Neural cell (in vitro differentiated cells): ENCODE measurements at regions not wholly inside any gene's neighbourhood (a gene's known extent, or its start where the extent isn't known, plus 50 kb on each side); places are given as distances from the start of the nearest gene placed in this dataset.

Source experiments
- H2AFZ ChIP-seq: fragments of 200-600, 300-800 bp; sonication (generic), shearing (Covaris generic); 2 replicates; pipeline ENCODE4 v1.6.0; 2014; ENCODE audit warnings: low read depth, mild to moderate bottlenecking, antibody characterized with exemption, low read length, moderate library complexity
- H3F3A ChIP-seq: fragments of 200-600 bp; shearing (Covaris generic); 2 replicates; pipeline ENCODE4 v1.6.1; 2016; ENCODE audit warnings: mild to moderate bottlenecking, moderate library complexity, mixed read lengths, antibody characterized with exemption, low read length; ENCODE audit not compliant: insufficient read depth, poor library complexity, severe bottlenecking
- H3K27ac ChIP-seq: fragments of 200-600, 300-800 bp; sonication (generic), shearing (Covaris generic); 2 replicates; pipeline ENCODE4 v1.5.1; 2014; ENCODE audit warnings: mild to moderate bottlenecking, low read length, moderate library complexity
- H3K27me3 ChIP-seq: fragments of 300-800, 200-600 bp; sonication (generic), shearing (Covaris generic); 2 replicates; pipeline ENCODE4 v1.6.0; 2014; ENCODE audit warnings: mild to moderate bottlenecking, low read depth, low read length, moderate library complexity; ENCODE audit not compliant: insufficient read depth
- H3K36me3 ChIP-seq: fragments of 300-800, 200-600 bp; sonication (generic), shearing (Covaris generic); 2 replicates; pipeline ENCODE4 v1.5.1; 2014; ENCODE audit warnings: mild to moderate bottlenecking, antibody characterized with exemption, low read length, moderate library complexity; ENCODE audit not compliant: insufficient read depth
- H3K4me2 ChIP-seq: fragments of 300-800, 200-600 bp; sonication (generic), shearing (Covaris generic); 2 replicates; pipeline ENCODE4 v1.6.0; 2014; ENCODE audit warnings: mild to moderate bottlenecking, low read length
- H3K4me3 ChIP-seq: fragments of 300-800, 200-600 bp; sonication (generic), shearing (Covaris generic); 2 replicates; pipeline ENCODE4 v1.5.1; 2014; ENCODE audit warnings: mild to moderate bottlenecking, low read length, moderate library complexity
- H3K79me2 ChIP-seq: fragments of 200-600 bp; shearing (Covaris generic); replicated peaks from 2 replicates; pipeline ENCODE4 v1.6.0; 2014; ENCODE audit warnings: mild to moderate bottlenecking, low read length, moderate library complexity; ENCODE audit not compliant: insufficient read depth
- H3K9ac ChIP-seq: fragments of 300-800, 200-600 bp; sonication (generic), shearing (Covaris generic); 2 replicates; pipeline ENCODE4 v1.6.1; 2016; ENCODE audit warnings: mild to moderate bottlenecking, low read length, mixed read lengths
- H3K9me2 ChIP-seq: fragments of 200-600 bp; shearing (Covaris generic); 2 replicates; pipeline ENCODE4 v1.6.1; 2016; ENCODE audit warnings: mild to moderate bottlenecking, low read length, mixed read lengths; ENCODE audit not compliant: insufficient read depth
- H3K9me3 ChIP-seq: fragments of 200-600, 300-800 bp; sonication (generic), shearing (Covaris generic); 2 replicates; pipeline ENCODE4 v1.6.1; 2016; ENCODE audit warnings: mild to moderate bottlenecking, mixed run types, low read length, moderate library complexity, mixed read lengths
- H4K20me1 ChIP-seq: fragments of 200-600 bp; shearing (Covaris generic); 2 replicates; pipeline ENCODE4 v1.6.1; 2016; ENCODE audit warnings: mild to moderate bottlenecking, mixed run types; ENCODE audit not compliant: insufficient read depth
- EP300 ChIP-seq: fragments of 450-650 bp; conservative IDR thresholded peaks from 2 replicates; pipeline ENCODE4 v1.6.1; 2014; ENCODE audit warnings: antibody characterized with exemption, mild to moderate bottlenecking, moderate library complexity; ENCODE audit not compliant: poor library complexity, severe bottlenecking
- EZH2 ChIP-seq: fragments of 200-600, 300-800 bp; shearing (Covaris generic), sonication (generic); IDR thresholded peaks from 2 replicates; pipeline ENCODE4 v1.6.1; 2014; ENCODE audit warnings: antibody characterized with exemption, low read length, borderline replicate concordance, mild to moderate bottlenecking; ENCODE audit not compliant: insufficient read depth, poor library complexity, severe bottlenecking
- MXI1 ChIP-seq: fragments of 450-650 bp; conservative IDR thresholded peaks from 2 replicates; pipeline ENCODE4 v1.6.1; 2014; ENCODE audit warnings: antibody characterized with exemption, mild to moderate bottlenecking; ENCODE audit not compliant: poor library complexity, severe bottlenecking
- POLR2AphosphoS5 ChIP-seq: IDR thresholded peaks from 2 replicates; pipeline ENCODE4 v1.6.1; 2012
- RAD21 ChIP-seq: fragments of 450-650 bp; conservative IDR thresholded peaks from 2 replicates; pipeline ENCODE4 v1.6.1; 2014; ENCODE audit warnings: antibody characterized with exemption, mild to moderate bottlenecking, moderate library complexity
- SMC3 ChIP-seq: fragments of 450-650 bp; conservative IDR thresholded peaks from 2 replicates; pipeline ENCODE4 v1.6.1; 2014; ENCODE audit warnings: antibody characterized with exemption, mild to moderate bottlenecking, moderate library complexity; ENCODE audit not compliant: poor library complexity
- TAF1 ChIP-seq: IDR thresholded peaks from 2 replicates; pipeline ENCODE4 v1.6.1; 2012; ENCODE audit warnings: low read depth
- TF ChIP-seq, protein P1 (sequence below): fragments of 450-650 bp; IDR thresholded peaks from 2 replicates; pipeline ENCODE4 v1.5.1; 2014; ENCODE audit warnings: antibody characterized with exemption, mild to moderate bottlenecking, moderate library complexity; ENCODE audit not compliant: poor library complexity, severe bottlenecking
- TF ChIP-seq, protein P2 (sequence below): IDR thresholded peaks from 2 replicates; pipeline ENCODE4 v1.6.1; 2012; ENCODE audit warnings: borderline replicate concordance

DNA sequence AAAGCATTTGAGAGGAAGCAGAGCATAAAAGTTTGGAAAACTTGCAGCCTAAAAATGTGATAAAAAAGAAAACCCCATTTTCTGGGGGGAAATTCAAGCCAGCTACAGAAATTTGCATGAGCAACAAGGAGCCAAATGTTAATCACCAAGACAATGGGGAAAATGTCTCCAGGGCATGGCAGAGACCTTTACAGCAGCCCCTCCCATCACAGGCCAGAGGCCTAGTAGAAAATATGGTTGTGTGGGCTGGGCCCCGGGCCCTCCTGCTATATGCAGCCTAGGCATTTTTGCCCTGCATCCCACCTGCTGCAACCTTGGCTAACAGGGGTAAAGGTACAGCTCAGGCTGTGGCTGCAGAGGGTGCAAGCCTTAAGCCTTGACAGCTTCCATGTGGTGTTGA lies 299.6 kb upstream of the NCAM2 start:
- Histone ChIP-seq H3K9me2 (no peaks in the 10 kb centered on the region), H3K79me2 (no peaks in the 10 kb centered on the region), H3K4me3 (no peak overlapping the region), H3K36me3 (no peaks in the 10 kb centered on the region), H3K9ac (no peak overlapping the region), H3K27me3 (no peaks in the 10 kb centered on the region), H3K4me2 (no peak overlapping the region), H4K20me1 (no peaks in the 10 kb centered on the region), H3K27ac (no peak overlapping the region), H3K9me3 (no peaks in the 10 kb centered on the region), H3F3A (no peaks in the 10 kb centered on the region), H2AFZ (no peak overlapping the region)
- TF ChIP-seq RAD21 (no peak), EP300 (no peak), SMC3 (no peak), MXI1 (no peak)

DNA sequence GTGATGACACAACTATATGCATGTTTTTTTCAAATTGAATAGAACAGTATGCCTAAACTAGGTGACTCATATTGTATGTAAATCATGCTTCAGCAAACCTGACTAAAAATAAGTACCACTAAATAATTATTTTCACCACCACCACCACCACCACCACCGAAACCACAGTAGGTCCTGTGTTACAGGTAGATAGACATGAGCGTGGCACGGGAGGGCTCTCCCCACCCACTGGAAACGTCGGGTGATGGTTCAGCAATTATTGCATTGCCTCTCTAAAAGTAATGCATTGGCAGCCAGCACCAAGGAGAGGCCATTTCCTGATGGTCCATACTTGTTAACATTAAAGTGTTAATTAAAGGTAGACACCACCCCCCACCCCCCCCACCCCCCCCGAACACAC lies 297.0 kb upstream of the NCAM2 start:
- Histone ChIP-seq H2AFZ (no peak overlapping the region), H3K9ac (no peak overlapping the region), H3K79me2 (no peaks in the 10 kb centered on the region), H3K4me2 (no peak overlapping the region), H3K9me3 (no peaks in the 10 kb centered on the region), H3K27me3 (no peaks in the 10 kb centered on the region), H3K27ac (no peak overlapping the region), H4K20me1 (no peaks in the 10 kb centered on the region), H3K4me3 (no peak overlapping the region), H3K9me2 (no peaks in the 10 kb centered on the region), H3K36me3 (no peaks in the 10 kb centered on the region), H3F3A (no peaks in the 10 kb centered on the region)
- TF ChIP-seq EP300, result no peak
- TF ChIP-seq, protein P1, sequence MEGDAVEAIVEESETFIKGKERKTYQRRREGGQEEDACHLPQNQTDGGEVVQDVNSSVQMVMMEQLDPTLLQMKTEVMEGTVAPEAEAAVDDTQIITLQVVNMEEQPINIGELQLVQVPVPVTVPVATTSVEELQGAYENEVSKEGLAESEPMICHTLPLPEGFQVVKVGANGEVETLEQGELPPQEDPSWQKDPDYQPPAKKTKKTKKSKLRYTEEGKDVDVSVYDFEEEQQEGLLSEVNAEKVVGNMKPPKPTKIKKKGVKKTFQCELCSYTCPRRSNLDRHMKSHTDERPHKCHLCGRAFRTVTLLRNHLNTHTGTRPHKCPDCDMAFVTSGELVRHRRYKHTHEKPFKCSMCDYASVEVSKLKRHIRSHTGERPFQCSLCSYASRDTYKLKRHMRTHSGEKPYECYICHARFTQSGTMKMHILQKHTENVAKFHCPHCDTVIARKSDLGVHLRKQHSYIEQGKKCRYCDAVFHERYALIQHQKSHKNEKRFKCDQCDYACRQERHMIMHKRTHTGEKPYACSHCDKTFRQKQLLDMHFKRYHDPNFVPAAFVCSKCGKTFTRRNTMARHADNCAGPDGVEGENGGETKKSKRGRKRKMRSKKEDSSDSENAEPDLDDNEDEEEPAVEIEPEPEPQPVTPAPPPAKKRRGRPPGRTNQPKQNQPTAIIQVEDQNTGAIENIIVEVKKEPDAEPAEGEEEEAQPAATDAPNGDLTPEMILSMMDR, result no peak
- no peak for TF ChIP-seq TAF1
- TF ChIP-seq, protein P2, sequence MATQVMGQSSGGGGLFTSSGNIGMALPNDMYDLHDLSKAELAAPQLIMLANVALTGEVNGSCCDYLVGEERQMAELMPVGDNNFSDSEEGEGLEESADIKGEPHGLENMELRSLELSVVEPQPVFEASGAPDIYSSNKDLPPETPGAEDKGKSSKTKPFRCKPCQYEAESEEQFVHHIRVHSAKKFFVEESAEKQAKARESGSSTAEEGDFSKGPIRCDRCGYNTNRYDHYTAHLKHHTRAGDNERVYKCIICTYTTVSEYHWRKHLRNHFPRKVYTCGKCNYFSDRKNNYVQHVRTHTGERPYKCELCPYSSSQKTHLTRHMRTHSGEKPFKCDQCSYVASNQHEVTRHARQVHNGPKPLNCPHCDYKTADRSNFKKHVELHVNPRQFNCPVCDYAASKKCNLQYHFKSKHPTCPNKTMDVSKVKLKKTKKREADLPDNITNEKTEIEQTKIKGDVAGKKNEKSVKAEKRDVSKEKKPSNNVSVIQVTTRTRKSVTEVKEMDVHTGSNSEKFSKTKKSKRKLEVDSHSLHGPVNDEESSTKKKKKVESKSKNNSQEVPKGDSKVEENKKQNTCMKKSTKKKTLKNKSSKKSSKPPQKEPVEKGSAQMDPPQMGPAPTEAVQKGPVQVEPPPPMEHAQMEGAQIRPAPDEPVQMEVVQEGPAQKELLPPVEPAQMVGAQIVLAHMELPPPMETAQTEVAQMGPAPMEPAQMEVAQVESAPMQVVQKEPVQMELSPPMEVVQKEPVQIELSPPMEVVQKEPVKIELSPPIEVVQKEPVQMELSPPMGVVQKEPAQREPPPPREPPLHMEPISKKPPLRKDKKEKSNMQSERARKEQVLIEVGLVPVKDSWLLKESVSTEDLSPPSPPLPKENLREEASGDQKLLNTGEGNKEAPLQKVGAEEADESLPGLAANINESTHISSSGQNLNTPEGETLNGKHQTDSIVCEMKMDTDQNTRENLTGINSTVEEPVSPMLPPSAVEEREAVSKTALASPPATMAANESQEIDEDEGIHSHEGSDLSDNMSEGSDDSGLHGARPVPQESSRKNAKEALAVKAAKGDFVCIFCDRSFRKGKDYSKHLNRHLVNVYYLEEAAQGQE, result no peak
- no peak for TF ChIP-seq RAD21
- no peak for TF ChIP-seq POLR2AphosphoS5
- no peak for TF ChIP-seq MXI1
- TF ChIP-seq SMC3, result no peak
- TF ChIP-seq EZH2, result no peak

DNA sequence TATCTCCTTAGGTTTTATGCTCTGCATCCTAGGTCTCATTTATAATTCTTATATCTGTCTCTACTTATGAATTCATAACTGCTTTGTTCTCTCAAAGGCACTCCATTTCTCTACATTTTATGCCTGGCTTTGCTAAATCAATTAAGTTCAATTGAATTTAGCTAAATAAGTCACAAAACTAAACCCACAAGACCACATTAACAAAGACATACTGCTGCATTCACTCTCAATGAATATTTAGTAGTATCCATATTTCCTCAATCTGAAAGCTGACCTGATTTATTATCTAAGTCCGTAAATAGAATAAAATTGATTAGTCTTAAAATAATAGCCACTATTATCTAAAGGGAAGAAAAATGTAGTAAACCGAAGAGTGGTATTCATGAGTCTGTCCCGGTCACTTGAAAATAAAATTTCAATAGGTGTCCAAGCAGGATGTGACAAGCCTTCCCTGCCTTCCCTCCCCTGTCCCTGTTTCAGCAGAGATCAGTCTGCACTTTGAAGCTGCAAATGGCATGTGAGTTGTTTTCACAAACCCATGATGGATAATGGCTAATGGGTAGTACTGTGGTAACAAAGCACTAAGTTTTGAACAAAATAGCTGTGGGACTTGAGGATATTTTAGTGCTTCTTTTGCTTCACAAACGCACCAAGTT lies 295.0 kb upstream of the NCAM2 start:
- Histone ChIP-seq H3K79me2 (no peaks in the 10 kb centered on the region), H3K27ac (no peak overlapping the region), H3K9me2 (no peaks in the 10 kb centered on the region), H3K4me2 (no peak overlapping the region), H4K20me1 (no peaks in the 10 kb centered on the region), H3F3A (no peaks in the 10 kb centered on the region), H3K9me3 (no peaks in the 10 kb centered on the region), H2AFZ (no peak overlapping the region), H3K9ac (no peak overlapping the region), H3K4me3 (no peak overlapping the region), H3K27me3 (no peaks in the 10 kb centered on the region), H3K36me3 (no peaks in the 10 kb centered on the region)
- TF ChIP-seq, protein P1, result no peak
- TF ChIP-seq MXI1 (no peak), TAF1 (no peak), EZH2 (no peak), SMC3 (no peak), EP300 (no peak), POLR2AphosphoS5 (no peak), RAD21 (no peak)
- TF ChIP-seq, protein P2, result no peak
